ENCODE measurements at regions not wholly inside any gene's neighbourhood (a gene's known extent, or its start where the extent isn't known, plus 50 kb on each side); places are given as distances from the start of the nearest gene placed in this dataset.

GRCh38 chr14:103260629-103261124, 73.4 kb upstream of the EIF5 start:
- Histone ChIP-seq H3K9me3 (ENCODE audit: control insufficient read depth in 4 of 4, low read length in 3 of 4) (peaks cover 0 to 3% (median 0%) of the 10 kb centered on the region in 4 donors), H3K36me3 (ENCODE audit: control insufficient read depth in 4 of 4, insufficient read depth in 3 of 4, low read depth in 1 of 4, low read length in 3 of 4) (no peaks in the 10 kb centered on the region), H3K4me1 (ENCODE audit: control insufficient read depth in 4 of 4, insufficient read depth in 4 of 4, low read length in 3 of 4) (peaks cover 3 to 19% (median 7%) of the 10 kb centered on the region in 4 donors), H3K4me3 (ENCODE audit: low read depth in 1 of 3, low read length in 3 of 3) (peak overlapping the region; percentile 58 to 64 (median 62)), H3K27me3 (ENCODE audit: control insufficient read depth in 4 of 4, insufficient read depth in 4 of 4, low read length in 3 of 4) (no peaks in the 10 kb centered on the region), H3K9ac (ENCODE audit: low read depth in 1 of 2, low read length in 2 of 2) (peak overlapping the region; percentile 50 to 96), H3K27ac (ENCODE audit: low read depth in 1 of 2, low read length in 2 of 2) (peak overlapping the region; percentile 92 to 99)
- under 1% methylated on average over 9 of the region's 9 CpGs for WGBS
- DNase-seq (ENCODE audit: low spot score): no peak
- TF ChIP-seq SP1 (IDR thresholded peaks at IDR 0.05) (peak; percentile 62), YY1 (IDR thresholded peaks at IDR 0.05) (peak; percentile 64), CTCF (IDR thresholded peaks at IDR 0.05; ENCODE audit: low read depth, low read length, missing input control) (no peak), ATF3 (IDR thresholded peaks at IDR 0.05) (no peak), REST (IDR thresholded peaks at IDR 0.05) (peak; percentile 64), FOXA1 (IDR thresholded peaks at IDR 0.05) (no peak), EGR1 (IDR thresholded peaks at IDR 0.05; ENCODE audit: low read depth in 2 of 2) (no peak), FOXA2 (IDR thresholded peaks at IDR 0.05) (no peak), ZBTB33 (IDR thresholded peaks at IDR 0.05) (no peak), RAD21 (IDR thresholded peaks at IDR 0.05) (peak; percentile 41 to 53), RXRA (IDR thresholded peaks at IDR 0.05) (peak in 1 of 2 donors; percentile 23), NR2F2 (IDR thresholded peaks at IDR 0.05) (peak; percentile 44), HNF4A (conservative IDR thresholded peaks at IDR 0.05) (peak; percentile 24 to 33)

- no peak overlapping the region for H3K27ac ChIP-seq (ENCODE audit: low read depth in 1 of 2, low read length in 2 of 2)
- H3K27me3 ChIP-seq (ENCODE audit: control insufficient read depth in 4 of 4, insufficient read depth in 4 of 4, low read length in 3 of 4): no peaks in the 10 kb centered on the region
- peaks cover 0 to 3% (median 0%) of the 10 kb centered on the region in 4 donors for H3K4me1 ChIP-seq (ENCODE audit: control insufficient read depth in 4 of 4, insufficient read depth in 4 of 4, low read length in 3 of 4)
- no peaks in the 10 kb centered on the region for H3K36me3 ChIP-seq (ENCODE audit: control insufficient read depth in 4 of 4, insufficient read depth in 3 of 4, low read depth in 1 of 4, low read length in 3 of 4)
- H3K9ac ChIP-seq (ENCODE audit: low read depth in 1 of 2, low read length in 2 of 2): no peak overlapping the region
- DNase-seq (ENCODE audit: low spot score): no peak
- no peak overlapping the region for H3K4me3 ChIP-seq (ENCODE audit: low read depth in 1 of 3, low read length in 3 of 3)
- H3K9me3 ChIP-seq (ENCODE audit: control insufficient read depth in 4 of 4, low read length in 3 of 4): no peaks in the 10 kb centered on the region
- TF ChIP-seq RXRA (IDR thresholded peaks at IDR 0.05) (no peak), HNF4A (conservative IDR thresholded peaks at IDR 0.05) (peak; percentile 8 to 27)
- 77% methylated on average over 11 of the region's 11 CpGs for WGBS
Observed at GRCh38 chr14:103267226-103267910, 66.7 kb upstream of the EIF5 start.

Data from liver (tissue), 8 donors.